SK-MEL-5 (cell line): ENCODE measurements at regions not wholly inside any gene's neighbourhood (a gene's known extent, or its start where the extent isn't known, plus 50 kb on each side); places are given as distances from the start of the nearest gene placed in this dataset.
"Not testable (repeated sequence)": the region's sequence is repeated elsewhere in the genome, so short reads cannot be mapped to it uniquely, and the experiment has no call there.

Experiments used
- DNase-seq: peaks from one replicate; pipeline ENCODE4 v3.0.0-alpha.2; 2016; ENCODE audit warnings: low read depth, low spot score
- in situ Hi-C: cut with HindIII; loops from 2 replicates; pipeline ENCODE4 v1.10.0; 2016; ENCODE audit warnings: low sequenced_read_pairs, high pct_unique_total_duplicates, low pct_unique_long_range_greater_than_20kb

DNA sequence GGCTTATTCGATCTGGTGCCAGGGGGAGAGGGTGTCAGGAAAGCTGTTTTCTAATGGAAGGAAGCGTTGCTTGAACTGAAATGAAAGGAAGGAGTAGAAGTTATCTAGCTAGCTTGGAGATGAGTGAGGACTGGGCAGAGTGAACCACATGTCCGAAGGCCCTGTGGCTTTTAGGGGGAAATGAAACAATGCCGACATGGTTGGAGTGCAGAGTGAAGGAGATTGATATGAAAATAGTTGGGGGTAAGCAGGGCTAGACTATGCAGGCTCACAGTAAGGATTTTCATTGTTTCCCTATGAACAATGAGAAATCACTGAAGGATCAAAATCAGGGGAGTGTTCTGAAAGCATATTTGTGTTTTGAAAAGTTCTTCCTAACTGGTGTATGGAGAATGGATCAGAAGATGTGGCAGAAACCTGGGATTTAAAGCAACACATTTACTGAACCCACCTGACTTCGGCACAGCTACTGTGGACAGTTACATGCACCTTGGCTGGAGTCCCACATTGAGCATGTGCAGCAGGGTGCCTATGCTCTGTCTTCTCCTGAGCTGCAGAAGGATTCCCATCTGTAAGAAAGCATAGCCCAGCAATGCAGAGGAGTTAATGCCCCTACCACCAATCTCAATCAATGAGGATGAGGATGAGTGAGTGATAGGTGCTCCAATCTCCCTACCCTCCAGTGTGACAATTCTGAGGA lies 144.4 kb upstream of the TBCA start:
- in situ Hi-C loops = no loop called here
- DNase-seq = no peak

DNA sequence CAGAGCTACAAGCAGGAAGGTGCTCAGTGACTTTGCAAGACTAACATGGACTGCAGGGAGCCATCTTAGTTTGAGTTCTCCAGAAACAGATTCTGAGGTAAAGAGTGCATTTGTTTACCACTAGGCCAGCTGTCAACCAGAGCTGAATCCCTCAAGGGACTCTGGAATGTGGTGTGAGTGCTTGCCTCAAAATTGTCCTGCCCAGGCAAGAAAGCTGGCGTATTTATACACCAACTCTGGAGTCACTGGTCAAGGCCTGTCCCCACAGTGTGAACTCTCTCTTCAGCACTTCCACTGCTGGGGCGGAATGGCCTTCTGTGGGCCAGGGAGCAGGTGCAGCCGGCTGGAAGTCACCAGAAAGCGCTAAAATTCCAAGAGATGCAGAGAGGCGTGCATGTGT lies 139.2 kb upstream of the TBCA start:
- no peak for DNase-seq
- in situ Hi-C loops = no loop called here

DNA sequence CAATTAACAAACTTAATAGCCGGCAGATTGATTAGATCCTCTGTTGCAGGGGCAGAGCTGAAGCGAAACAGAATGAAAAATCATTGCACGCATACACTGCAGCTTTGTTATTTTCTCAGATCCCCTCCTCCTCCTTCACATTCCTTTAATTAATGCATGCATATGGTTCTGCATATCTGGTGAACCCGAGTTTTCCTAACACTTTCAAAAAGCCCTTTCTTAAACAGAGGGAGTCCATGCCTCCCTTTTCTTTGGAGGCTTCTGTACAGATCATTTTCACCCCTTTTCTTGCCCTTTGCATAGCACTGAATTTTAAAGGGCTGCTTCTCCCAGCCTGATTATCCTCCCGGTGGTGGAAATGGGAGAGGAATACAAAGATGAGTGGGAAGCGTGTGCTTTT lies 136.6 kb upstream of the TBCA start:
- in situ Hi-C loops = no loop called here
- no peak for DNase-seq

DNA sequence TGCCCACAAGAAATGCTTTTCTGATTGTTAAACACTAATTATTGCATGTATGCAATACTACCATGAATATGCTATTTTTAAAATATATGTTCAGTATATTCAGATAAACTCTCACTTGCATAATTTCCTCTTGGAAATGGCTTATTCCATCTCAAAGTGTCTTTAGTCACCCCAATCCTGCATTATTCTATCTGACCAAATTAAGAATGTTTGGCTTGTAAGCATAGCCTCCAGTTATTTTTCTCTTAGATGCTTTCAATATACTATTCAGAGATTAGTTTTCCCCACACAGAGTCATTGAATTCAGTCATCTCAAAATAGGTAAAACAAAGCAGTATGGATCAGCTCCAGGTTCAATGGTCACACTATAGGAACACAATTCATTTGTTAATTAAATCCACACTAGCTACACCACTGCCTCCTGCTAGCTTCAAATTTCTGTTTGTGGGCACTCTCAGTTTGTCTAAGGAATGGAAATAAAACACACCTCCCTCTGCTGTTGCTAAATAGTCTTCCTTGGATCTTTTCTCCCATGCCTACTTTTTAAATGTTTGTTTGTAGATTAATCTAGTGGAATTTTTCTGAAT lies 134.6 kb upstream of the TBCA start:
- in situ Hi-C loops = no loop called here
- no peak for DNase-seq

DNA sequence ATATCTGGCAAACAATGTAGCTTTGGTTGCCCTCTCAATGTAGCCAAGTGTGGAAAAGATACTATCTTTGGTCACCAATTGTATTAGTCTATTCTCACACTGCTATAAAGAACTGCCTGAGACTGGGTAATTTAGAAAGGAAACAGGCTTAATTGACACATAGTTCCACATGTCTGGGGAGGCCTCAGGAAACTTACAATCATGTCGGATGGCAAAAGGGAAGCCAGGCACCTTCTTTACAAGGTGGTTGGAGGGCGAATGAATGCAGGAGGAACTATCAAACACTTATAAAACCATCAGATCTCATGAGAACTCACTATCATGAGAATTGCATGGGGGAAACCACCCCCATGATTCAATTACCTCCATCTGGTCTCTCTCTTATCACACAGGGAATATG lies 133.1 kb upstream of the TBCA start:
- in situ Hi-C loops = no loop called here
- no peak for DNase-seq

DNA sequence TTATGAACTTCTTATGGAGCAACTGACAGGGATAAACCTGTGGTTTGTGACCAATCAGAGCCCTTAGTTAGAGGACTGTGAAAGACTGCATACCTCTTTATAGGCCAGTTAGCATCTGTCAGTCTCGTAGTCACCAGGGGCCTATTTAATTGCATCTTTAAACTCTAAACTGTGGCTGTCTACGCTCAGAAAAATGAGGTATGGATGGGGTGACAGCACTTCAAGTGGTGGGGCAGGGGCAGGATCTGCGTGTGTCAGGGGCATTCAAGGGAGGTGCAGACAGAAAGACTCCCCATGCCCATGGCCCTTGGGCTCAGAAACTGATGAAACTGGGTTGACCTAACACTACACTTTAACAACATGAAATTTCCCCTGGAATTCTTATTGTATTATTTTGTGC lies 132.6 kb upstream of the TBCA start:
- in situ Hi-C loops = no loop called here
- DNase-seq = no peak

DNA sequence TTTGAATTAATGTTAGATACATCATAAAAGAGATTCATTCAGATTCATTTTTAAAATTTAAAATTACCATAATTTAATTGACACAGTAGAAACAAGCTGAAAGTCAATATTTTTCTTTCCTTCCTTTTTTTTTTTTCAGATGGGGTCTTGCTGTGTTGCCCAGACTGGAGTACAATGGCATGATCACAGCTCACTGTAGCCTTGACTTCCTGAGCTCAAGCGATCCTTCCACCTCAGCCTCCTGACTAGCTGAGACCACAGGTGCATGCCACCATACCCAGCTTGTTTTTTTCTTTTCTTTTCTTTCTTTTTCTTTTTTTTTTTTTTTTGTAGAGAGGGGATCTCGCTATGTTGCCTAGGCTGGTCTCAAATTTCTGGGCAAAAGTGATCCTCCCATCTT lies 131.6 kb upstream of the TBCA start:
- DNase-seq = no peak
- in situ Hi-C loops = no loop called here

DNA sequence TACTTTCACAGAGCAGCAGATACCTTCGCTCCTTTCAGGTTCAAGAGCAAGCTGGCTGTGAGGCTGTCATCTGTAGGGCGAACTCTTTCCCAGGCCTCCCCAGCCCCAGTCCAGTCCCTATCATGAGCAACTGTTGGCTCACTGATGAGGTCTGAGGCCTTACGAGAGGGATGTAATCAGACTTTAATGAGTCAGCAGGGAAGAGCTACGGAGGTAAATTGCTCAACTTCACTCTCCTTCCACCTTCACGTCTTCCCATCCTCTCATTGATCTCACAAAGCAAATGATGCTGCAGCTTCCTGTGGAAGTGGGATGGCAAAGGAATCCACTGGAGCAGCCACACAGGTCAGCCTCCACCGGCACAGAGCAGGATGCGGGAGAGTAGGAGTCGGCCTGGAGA lies 130.7 kb upstream of the TBCA start:
- in situ Hi-C loops = no loop called here
- DNase-seq = no peak

DNA sequence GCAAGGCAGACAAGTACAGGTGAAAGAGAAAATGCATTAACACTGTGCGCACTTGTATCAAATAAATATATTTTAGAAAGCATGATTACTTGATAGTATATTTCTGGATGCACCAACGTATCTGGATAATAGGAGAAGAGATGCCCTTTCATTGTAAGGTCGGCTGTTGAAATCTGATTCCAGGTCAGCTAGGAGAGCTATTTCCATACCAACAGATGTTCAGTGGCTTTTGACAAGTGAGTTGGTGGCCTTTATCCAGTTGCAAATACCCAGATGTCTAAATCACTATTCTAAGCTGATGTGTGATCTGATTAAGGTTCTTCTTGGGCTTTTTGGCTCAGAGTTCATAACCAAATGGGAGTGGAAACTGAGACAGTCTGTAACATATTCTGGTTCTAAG lies 128.2 kb upstream of the TBCA start:
- in situ Hi-C loops = no loop called here
- no peak for DNase-seq

DNA sequence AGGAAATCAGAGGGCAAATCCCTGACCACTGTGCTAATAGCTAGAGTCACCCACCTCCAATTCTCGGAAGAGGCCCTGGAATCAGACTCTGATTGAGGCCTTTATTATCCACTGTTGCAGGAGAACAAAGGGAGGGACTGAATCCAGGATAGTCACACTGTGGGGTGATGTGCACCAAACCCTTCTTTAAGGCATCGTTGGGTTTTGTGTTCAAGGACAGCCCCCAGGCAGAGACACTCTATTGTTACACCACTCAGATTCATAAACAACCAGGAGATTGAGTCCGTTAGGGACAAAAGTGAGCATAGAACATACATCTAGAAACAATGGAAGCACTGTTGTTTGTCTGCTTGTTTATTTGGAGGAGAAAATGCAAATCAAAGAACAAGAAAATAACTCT lies 124.6 kb upstream of the TBCA start:
- DNase-seq = peak; percentile 94
- in situ Hi-C loops = no loop called here

DNA sequence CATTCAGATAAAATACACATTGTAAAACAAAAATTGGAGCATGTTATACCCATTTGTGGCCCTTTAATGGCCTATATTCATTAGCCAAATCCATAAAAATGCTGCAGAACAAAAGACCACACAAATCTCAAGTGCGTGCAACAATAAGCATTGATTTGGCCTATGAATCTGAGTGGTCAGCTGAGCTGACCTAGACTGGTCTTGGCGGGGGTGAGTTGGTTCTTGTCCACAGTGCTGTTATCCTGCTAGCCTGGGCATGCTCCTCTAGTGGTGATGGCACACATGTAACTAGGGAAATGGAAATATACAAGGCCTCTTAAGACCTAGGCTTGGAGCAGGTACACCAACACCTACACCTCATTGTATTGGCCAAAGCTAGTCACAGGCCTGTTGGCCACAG lies 122.2 kb upstream of the TBCA start:
- peak; percentile 98 for DNase-seq
- in situ Hi-C loops = no loop called here

DNA sequence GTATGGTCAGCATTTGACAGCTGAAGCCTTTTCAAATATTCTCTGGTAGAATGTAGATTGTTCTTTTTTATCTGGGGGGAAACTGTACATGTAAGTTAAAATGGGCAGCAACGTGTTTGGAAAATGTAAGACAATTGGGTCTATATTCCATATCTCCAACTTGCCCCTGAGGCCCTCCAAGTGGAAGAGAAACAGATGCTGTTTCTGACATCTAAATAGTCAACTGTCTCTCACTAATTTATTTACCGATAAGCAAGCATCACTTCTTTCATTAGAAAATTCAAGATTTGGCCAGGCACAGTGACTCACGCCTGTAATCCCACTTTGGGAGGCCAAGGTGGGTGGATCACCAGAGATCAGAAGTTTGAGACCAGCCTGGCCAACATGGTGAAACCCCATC lies 120.2 kb upstream of the TBCA start:
- no peak for DNase-seq
- in situ Hi-C loops = no loop called here

DNA sequence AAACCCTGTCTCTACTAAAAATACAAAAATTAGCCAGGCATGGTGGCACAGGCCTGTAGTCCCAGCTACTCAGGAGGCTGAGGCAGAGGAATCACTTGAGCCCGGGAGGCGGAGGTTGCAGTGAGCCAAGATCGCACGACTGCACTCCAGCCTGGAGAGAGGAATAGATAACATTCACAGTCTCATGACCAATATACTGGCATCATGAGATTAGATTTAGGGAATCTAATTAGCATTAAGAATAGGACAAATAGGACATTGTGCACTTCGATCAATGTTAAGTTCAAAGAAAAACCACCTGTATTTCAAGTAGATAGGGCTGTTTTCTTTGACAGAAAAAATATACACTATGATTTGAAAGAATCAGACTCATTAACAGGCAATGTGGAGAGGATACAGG lies 118.0 kb upstream of the TBCA start:
- in situ Hi-C loops = not testable (repeated sequence)
- peak; percentile 88 for DNase-seq

DNA sequence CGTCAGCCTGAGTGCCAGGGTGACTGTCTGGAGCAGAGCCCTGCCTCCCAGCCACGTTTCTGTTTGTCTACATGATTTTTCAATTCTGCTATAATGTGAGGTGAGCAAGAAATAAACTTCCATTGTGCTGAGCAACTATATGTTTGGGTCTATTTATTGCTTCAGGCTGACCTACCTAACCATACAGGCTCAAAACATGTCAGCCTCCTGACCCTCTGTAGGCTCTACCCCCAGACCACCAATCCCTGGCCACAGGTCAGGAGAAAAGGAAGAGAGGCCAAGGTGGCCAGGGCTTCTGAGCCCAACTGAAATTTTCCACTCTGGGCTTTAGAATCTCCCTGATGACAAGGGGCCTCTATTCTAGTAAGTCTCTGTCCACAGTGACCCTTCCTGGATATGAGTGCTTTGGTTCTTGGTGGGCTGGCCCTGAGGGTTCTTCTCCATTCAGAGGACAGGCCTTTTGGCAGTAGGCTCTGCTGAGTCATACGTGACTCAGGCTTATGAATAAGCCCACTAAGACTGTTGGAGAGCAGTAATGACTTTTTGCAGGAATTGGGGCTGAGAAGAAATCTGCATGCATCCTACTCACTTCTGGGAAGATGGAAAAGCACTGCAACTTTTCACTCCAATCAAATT lies 117.2 kb upstream of the TBCA start:
- peak; percentile 92 for DNase-seq
- in situ Hi-C loops = no loop called here

DNA sequence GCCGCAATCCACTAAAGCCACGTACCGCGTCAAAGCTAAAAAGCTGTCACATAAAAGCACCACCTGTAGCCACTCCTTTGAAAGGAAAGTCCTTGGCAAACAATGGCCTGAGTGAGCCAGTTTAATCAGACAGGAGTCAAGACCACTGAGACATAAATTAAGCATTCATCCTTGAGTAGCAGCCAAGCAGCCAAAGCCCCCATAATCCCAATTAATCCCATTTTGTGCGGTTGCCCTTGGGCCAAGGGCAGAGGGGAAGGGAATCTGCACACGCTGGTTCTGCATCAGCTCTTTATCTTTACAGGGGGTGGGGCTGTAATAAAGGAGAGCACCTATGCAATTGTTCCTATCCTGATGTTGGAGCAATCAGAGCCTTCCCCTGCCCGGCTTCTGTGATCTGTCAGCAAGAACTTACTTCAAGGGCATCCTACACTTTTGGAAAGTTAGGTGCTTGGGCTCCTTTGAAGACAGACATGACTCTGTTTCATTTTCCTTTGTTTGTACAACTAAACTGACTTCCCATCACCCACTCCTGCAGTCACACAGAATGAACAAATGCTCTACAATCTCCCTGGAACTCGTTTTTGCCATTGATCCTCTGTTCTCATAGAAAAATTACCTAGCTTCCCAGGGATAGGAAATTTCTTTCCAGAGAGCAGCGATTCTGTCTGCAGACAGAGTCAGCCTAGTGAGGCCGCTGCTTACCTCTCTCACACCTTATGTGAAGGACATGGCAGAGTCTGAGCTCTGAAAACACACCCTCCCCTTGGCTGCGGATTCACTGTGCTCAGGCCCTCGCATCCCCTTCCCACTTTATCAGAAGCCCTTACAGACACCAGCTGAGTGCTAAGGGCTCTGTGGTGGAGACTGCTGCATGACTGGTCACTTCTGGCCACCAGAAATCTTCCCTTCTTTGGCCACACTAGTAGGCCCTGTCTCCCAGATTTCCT lies 116.2 kb upstream of the TBCA start:
- DNase-seq = no peak
- in situ Hi-C loops = no loop called here

DNA sequence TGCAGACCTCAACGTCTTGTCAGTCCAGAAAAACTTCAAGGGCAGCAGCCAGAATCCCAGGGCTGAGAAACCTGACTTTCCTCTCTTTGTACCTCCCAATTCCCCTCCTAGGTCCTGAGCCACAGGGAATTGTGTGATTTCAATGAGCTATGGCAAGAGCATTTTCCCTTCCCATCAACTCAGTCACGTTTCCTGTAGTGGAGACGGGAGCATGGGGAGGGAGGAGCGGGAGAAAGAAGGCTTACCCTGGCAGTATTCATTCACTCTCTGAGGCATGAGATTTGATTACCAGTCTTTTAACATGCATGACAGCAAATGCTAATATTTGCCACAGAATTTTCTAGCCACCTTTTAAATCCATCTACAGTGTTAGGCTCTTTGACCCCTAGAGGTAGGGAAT lies 109.4 kb upstream of the TBCA start:
- no peak for DNase-seq
- in situ Hi-C loops = no loop called here

DNA sequence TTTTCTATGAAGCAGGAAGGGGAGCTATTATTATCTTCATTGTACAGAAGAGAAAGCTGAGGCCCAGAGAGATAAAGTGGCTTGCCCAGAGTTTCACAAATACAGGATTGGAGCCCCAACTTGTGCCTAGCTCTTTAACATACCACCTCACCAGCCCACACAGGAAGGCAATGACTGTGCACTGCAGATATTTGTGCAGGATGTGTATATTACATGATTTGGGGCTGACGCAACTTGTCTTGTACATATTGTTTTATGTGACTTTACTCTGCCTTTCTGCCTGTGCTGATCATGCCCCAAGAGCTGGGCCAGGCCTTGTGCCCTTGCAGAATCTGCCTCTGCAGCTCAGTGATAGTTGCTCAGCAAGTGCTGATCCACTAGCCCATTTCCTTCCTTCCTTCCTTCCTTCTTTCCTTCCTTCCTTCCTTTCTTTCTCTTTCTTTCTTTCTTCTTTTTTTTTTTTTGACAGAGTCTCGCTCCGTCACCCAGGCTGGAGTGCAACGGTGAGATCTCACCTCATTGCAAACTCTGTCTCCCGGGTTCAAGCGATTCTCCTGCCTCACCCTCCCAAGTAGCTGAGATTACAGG lies 106.6 kb upstream of the TBCA start:
- in situ Hi-C loops = no loop called here
- no peak for DNase-seq

DNA sequence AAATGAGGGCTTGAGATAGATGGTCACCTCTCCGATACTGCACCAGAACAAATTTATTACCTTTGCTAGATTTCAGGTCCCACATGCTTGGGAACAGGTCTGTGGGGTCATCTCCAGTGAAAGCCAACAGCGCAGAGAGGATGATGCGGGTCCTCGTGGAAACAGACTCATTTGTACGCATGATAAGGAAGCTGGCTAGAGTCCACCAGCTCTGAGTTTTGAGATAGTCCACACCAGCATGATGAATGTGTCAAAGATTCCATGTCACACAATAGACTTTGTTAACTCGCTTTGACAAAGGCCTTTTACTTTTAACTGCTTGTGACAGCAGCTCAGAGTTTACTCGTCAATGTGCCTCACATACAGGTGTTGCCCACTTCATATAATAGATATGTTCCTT lies 105.4 kb upstream of the TBCA start:
- no peak for DNase-seq
- in situ Hi-C loops = no loop called here
